ENCODE measurements at regions not wholly inside any gene's neighbourhood (a gene's known extent, or its start where the extent isn't known, plus 50 kb on each side); places are given as distances from the start of the nearest gene placed in this dataset.

DNA sequence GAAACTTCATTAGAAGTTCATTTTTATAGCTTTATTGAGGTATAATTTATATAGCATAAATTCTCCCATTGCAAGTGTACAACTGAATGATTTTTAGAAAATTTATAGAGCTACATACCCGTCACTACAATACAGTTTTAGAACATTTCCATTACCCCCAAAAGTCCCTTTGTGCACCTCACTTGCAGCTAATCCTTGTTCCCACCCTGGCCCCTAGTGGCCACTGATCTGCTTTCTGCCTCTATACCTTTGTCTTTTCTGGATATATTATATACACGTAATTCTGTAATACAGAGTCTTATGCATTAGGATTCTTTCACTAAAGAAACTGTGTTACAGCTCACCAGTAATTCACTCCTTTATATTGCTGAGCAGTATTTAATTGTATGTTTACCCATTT is 145.1 kb upstream of the DIO2 start:
- TF ChIP-seq, protein P1, sequence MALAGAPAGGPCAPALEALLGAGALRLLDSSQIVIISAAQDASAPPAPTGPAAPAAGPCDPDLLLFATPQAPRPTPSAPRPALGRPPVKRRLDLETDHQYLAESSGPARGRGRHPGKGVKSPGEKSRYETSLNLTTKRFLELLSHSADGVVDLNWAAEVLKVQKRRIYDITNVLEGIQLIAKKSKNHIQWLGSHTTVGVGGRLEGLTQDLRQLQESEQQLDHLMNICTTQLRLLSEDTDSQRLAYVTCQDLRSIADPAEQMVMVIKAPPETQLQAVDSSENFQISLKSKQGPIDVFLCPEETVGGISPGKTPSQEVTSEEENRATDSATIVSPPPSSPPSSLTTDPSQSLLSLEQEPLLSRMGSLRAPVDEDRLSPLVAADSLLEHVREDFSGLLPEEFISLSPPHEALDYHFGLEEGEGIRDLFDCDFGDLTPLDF (CRISPR knock-in tag; IDR thresholded peaks at IDR 0.05), result no peak
- TF ChIP-seq, protein P2, sequence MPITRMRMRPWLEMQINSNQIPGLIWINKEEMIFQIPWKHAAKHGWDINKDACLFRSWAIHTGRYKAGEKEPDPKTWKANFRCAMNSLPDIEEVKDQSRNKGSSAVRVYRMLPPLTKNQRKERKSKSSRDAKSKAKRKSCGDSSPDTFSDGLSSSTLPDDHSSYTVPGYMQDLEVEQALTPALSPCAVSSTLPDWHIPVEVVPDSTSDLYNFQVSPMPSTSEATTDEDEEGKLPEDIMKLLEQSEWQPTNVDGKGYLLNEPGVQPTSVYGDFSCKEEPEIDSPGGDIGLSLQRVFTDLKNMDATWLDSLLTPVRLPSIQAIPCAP (CRISPR knock-in tag; IDR thresholded peaks at IDR 0.05), result no peak
- TF ChIP-seq ELF4 (CRISPR knock-in tag; IDR thresholded peaks at IDR 0.05; ENCODE audit: low read depth) (no peak), NR1H2 (CRISPR knock-in tag; IDR thresholded peaks at IDR 0.05) (no peak), TCF7 (CRISPR knock-in tag; IDR thresholded peaks at IDR 0.05; ENCODE audit: low read depth) (no peak)
- TF ChIP-seq, protein P3, sequence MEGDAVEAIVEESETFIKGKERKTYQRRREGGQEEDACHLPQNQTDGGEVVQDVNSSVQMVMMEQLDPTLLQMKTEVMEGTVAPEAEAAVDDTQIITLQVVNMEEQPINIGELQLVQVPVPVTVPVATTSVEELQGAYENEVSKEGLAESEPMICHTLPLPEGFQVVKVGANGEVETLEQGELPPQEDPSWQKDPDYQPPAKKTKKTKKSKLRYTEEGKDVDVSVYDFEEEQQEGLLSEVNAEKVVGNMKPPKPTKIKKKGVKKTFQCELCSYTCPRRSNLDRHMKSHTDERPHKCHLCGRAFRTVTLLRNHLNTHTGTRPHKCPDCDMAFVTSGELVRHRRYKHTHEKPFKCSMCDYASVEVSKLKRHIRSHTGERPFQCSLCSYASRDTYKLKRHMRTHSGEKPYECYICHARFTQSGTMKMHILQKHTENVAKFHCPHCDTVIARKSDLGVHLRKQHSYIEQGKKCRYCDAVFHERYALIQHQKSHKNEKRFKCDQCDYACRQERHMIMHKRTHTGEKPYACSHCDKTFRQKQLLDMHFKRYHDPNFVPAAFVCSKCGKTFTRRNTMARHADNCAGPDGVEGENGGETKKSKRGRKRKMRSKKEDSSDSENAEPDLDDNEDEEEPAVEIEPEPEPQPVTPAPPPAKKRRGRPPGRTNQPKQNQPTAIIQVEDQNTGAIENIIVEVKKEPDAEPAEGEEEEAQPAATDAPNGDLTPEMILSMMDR (IDR thresholded peaks at IDR 0.05), result 0 out of 2 replicates have a peak, but pooled peaks have one; percentile 16
- TF ChIP-seq, protein P4, sequence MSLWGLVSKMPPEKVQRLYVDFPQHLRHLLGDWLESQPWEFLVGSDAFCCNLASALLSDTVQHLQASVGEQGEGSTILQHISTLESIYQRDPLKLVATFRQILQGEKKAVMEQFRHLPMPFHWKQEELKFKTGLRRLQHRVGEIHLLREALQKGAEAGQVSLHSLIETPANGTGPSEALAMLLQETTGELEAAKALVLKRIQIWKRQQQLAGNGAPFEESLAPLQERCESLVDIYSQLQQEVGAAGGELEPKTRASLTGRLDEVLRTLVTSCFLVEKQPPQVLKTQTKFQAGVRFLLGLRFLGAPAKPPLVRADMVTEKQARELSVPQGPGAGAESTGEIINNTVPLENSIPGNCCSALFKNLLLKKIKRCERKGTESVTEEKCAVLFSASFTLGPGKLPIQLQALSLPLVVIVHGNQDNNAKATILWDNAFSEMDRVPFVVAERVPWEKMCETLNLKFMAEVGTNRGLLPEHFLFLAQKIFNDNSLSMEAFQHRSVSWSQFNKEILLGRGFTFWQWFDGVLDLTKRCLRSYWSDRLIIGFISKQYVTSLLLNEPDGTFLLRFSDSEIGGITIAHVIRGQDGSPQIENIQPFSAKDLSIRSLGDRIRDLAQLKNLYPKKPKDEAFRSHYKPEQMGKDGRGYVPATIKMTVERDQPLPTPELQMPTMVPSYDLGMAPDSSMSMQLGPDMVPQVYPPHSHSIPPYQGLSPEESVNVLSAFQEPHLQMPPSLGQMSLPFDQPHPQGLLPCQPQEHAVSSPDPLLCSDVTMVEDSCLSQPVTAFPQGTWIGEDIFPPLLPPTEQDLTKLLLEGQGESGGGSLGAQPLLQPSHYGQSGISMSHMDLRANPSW (CRISPR knock-in tag; conservative IDR thresholded peaks at IDR 0.05; ENCODE audit: low read depth), result no peak
- TF ChIP-seq, protein P5, sequence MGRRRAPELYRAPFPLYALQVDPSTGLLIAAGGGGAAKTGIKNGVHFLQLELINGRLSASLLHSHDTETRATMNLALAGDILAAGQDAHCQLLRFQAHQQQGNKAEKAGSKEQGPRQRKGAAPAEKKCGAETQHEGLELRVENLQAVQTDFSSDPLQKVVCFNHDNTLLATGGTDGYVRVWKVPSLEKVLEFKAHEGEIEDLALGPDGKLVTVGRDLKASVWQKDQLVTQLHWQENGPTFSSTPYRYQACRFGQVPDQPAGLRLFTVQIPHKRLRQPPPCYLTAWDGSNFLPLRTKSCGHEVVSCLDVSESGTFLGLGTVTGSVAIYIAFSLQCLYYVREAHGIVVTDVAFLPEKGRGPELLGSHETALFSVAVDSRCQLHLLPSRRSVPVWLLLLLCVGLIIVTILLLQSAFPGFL (CRISPR knock-in tag; IDR thresholded peaks at IDR 0.05; ENCODE audit: borderline replicate concordance), result no peak
